RWPE2 (cell line): ENCODE measurements at regions not wholly inside any gene's neighbourhood (a gene's known extent, or its start where the extent isn't known, plus 50 kb on each side); places are given as distances from the start of the nearest gene placed in this dataset.

Experiments
- ATAC-seq: fragments of 200-7000 bp; cut with Tn5 transposase; 3 replicates; pipeline ENCODE4 v1.9.1; 2021; ENCODE audit warnings: low read depth
- DNase-seq: peaks from one replicate; pipeline ENCODE4 v3.0.0-alpha.2; 2020; ENCODE audit warnings: low spot score
- H3K27ac ChIP-seq: fragments of 450-650 bp; 2 replicates; pipeline ENCODE4 v1.5.1; 2017; ENCODE audit warnings: mild to moderate bottlenecking; ENCODE audit not compliant: poor library complexity, severe bottlenecking
- H3K27me3 ChIP-seq: fragments of 250-450 bp; sonication (Bioruptor Pico); 2 replicates; pipeline ENCODE4 v1.5.1; 2021; ENCODE audit warnings: mild to moderate bottlenecking, moderate library complexity; ENCODE audit not compliant: insufficient read depth, poor library complexity, severe bottlenecking
- H3K36me3 ChIP-seq: fragments of 250-450 bp; sonication (Bioruptor Pico); 2 replicates; pipeline ENCODE4 v1.5.1; 2020; ENCODE audit warnings: low read depth, mild to moderate bottlenecking, moderate library complexity
- H3K4me1 ChIP-seq: fragments of 250-450 bp; sonication (Bioruptor Pico); 2 replicates; pipeline ENCODE4 v1.5.1; 2021; ENCODE audit warnings: mild to moderate bottlenecking, moderate library complexity; ENCODE audit not compliant: insufficient read depth, poor library complexity, severe bottlenecking
- H3K4me3 ChIP-seq: fragments of 250-450 bp; sonication (Bioruptor Pico); 2 replicates; pipeline ENCODE4 v1.5.1; 2021; ENCODE audit warnings: mild to moderate bottlenecking, moderate library complexity; ENCODE audit not compliant: severe bottlenecking
- H3K9me3 ChIP-seq: fragments of 250-450 bp; sonication (Bioruptor Pico); 2 replicates; pipeline ENCODE4 v1.5.1; 2021; ENCODE audit warnings: mild to moderate bottlenecking, moderate library complexity; ENCODE audit not compliant: severe bottlenecking
- CTCF ChIP-seq: fragments of 450-650 bp; IDR thresholded peaks from one replicate; pipeline ENCODE4 v1.5.1; 2017; ENCODE audit warnings: mild to moderate bottlenecking, moderate library complexity; ENCODE audit not compliant: poor library complexity, severe bottlenecking

- H3K27ac ChIP-seq: no peak overlapping the region
- H3K9me3 ChIP-seq: no peaks in the 10 kb centered on the region
- no peak for TF ChIP-seq CTCF
- no peak for DNase-seq
- ATAC-seq: no peak
- H3K4me3 ChIP-seq: no peak overlapping the region
- peaks cover 13% of the 10 kb centered on the region for H3K4me1 ChIP-seq
- H3K27me3 ChIP-seq: no peaks in the 10 kb centered on the region
- H3K36me3 ChIP-seq: no peaks in the 10 kb centered on the region
These were observed 208.0 kb upstream of the DMRT1 start for GRCh38 chr9:633461-633860.

DNA sequence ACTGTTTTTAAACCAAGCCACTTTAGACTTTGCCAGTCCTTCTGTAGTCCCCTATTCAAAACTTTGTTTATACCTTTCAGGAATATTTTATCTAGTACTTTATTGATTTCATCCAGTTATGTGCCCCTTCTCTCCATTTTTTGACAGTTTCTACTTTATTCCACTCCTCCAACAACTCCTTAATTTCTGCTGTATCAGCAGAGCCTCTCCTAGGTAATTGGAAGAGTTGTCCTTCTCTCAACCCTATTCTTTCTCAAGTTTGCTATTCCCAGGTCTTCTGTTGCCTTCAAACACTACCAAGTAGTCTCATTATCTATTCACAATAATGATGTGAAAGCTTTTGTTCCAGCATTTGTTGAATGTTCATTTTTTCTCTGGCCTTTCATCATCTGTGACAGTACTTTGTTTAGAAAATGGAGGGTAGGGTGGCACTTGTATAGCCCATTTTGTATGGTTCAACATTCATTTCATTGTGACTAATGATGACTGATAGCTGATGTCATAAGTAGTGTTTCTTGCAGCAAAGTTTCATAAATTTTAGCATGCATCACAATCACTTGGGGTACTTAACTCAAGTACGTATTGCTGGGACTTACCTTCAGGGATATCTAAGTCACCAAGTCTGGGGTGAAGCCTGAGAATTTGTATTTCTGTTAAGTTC is 204.4 kb upstream of the DMRT1 start:
- no peak for TF ChIP-seq CTCF
- Histone ChIP-seq H3K9me3 (no peaks in the 10 kb centered on the region), H3K27me3 (no peaks in the 10 kb centered on the region), H3K4me1 (no peaks in the 10 kb centered on the region), H3K27ac (no peak overlapping the region), H3K4me3 (no peak overlapping the region), H3K36me3 (no peaks in the 10 kb centered on the region)
- ATAC-seq (no peak), DNase-seq (no peak)

DNA sequence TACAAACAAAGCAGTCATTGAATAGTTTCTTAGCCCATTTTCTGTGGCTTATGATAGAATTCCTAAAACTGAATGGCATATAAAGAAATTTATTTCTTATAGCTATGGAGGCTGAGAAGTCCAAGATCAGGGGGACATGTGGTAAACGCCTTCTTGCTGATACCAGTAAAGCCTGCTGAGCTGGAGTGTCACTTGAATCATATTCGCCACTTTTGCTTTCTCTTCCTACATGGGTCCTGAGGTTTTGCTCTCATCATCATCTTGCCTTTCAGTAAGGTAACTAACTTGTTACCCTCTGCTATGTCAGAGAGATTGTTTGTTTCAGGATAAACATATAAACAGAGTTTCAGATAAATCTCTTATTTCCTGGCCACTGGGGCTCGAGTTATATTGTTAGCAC is 203.3 kb upstream of the DMRT1 start:
- no peaks in the 10 kb centered on the region for H3K4me1 ChIP-seq

GRCh38 chr9:642014-642413 is 199.5 kb upstream of the DMRT1 start:
- no peaks in the 10 kb centered on the region for H3K27me3 ChIP-seq
- DNase-seq: no peak

More for the DNA sequence above, 203.3 kb upstream of the DMRT1 start:
- Histone ChIP-seq H3K4me3 (no peak overlapping the region), H3K27ac (no peak overlapping the region), H3K9me3 (no peaks in the 10 kb centered on the region), H3K36me3 (no peaks in the 10 kb centered on the region), H3K27me3 (no peaks in the 10 kb centered on the region)
- TF ChIP-seq CTCF: no peak
- no peak for ATAC-seq
- no peak for DNase-seq

More at GRCh38 chr9:642014-642413, 199.5 kb upstream of the DMRT1 start:
- no peak for ATAC-seq
- Histone ChIP-seq H3K9me3 (no peaks in the 10 kb centered on the region), H3K4me1 (no peaks in the 10 kb centered on the region), H3K27ac (no peak overlapping the region), H3K36me3 (no peaks in the 10 kb centered on the region), H3K4me3 (no peak overlapping the region)
- TF ChIP-seq CTCF: no peak
